COLO668 (cell line): ENCODE measurements at regions not wholly inside any gene's neighbourhood (a gene's known extent, or its start where the extent isn't known, plus 50 kb on each side); places are given as distances from the start of the nearest gene placed in this dataset.

ENCODE experiments used
- DNase-seq: peaks from one replicate; lab custom pipeline; 2025; ENCODE audit not compliant: unreplicated experiment; lab: John Stamatoyannopoulos, UW

- DNase-seq, result peak; percentile 64
Measured at GRCh38 chr9:96040591-96041461, 165.3 kb downstream of the ERCC6L2 start.

- no peak for DNase-seq
Measured at GRCh38 chr9:96038914-96039313, 163.4 kb downstream of the ERCC6L2 start.

- DNase-seq, result no peak
Measured at GRCh38 chr9:96038271-96038670, 162.8 kb downstream of the ERCC6L2 start.

GRCh38 chr9:96034553-96035122 is 159.1 kb downstream of the ERCC6L2 start:
- DNase-seq, result no peak

GRCh38 chr9:96033896-96034295 is 158.4 kb downstream of the ERCC6L2 start:
- no peak for DNase-seq

- no peak for DNase-seq
Measured at GRCh38 chr9:96031916-96032534, 156.5 kb downstream of the ERCC6L2 start.

GRCh38 chr9:96031366-96031824 is 155.9 kb downstream of the ERCC6L2 start:
- DNase-seq, result peak; percentile 94

GRCh38 chr9:96029722-96030530 is 154.4 kb downstream of the ERCC6L2 start:
- no peak for DNase-seq

- no peak for DNase-seq
Measured at GRCh38 chr9:96027251-96028131, 152.0 kb downstream of the ERCC6L2 start.

- DNase-seq, result no peak
Measured at GRCh38 chr9:96026655-96027213, 151.2 kb downstream of the ERCC6L2 start.

- DNase-seq, result no peak
Measured at GRCh38 chr9:96025995-96026602, 150.6 kb downstream of the ERCC6L2 start.

- DNase-seq, result no peak
Measured at GRCh38 chr9:96023486-96023885, 148.0 kb downstream of the ERCC6L2 start.

- DNase-seq, result no peak
Measured at GRCh38 chr9:96022445-96023051, 147.1 kb downstream of the ERCC6L2 start.

GRCh38 chr9:96021551-96022444 is 146.3 kb downstream of the ERCC6L2 start:
- DNase-seq, result peak; percentile 23

GRCh38 chr9:96020792-96021550 is 145.5 kb downstream of the ERCC6L2 start:
- DNase-seq, result peak; percentile 40

GRCh38 chr9:96020300-96020791 is 144.9 kb downstream of the ERCC6L2 start:
- no peak for DNase-seq
